ENCODE measurements at regions not wholly inside any gene's neighbourhood (a gene's known extent, or its start where the extent isn't known, plus 50 kb on each side); places are given as distances from the start of the nearest gene placed in this dataset.
"Not testable (repeated sequence)": the region's sequence is repeated elsewhere in the genome, so short reads cannot be mapped to it uniquely, and the experiment has no call there.

DNA sequence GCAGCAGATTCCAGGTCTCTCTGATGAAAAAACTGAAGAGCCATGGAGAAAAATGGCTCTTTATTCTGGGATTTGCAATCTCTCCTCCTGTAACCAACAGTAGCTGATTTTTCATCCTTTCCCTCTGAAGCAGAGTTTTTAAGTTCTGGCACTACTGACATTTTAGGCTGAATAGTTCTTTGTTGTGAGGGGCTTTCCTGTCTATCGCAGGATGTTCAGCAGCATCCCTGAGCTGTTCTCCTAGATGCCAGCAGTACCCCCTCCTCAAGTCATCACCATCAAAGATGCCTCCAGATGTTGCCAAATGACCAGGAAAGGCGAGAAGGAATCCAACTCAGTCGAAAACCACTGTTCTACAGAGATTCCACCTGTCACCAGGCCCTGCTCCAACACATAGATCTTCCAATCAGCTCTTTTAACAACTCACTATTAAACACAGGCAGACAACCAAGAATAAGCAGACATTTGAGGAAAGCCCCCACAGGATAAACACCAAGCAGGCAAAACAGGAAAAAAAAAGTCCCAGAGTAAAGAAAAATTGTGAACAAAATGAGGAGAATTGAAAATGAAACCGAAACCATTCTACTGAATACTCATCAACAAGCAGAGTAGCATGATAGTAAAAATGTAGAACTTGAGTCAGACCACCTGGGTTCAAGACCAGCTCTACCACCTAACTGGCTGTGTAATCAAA, 124.8 kb downstream of the MPP7 start:
- DNase-seq (ENCODE audit: low spot score) = peak; percentile 19
- H3K27ac ChIP-seq = no peak overlapping the region
- ChIA-PET CTCF (interaction anchor here (0.5 to 1.9 kb wide), 3 partner anchors 12 to 1127 kb away, joined by 3 to 5 read pairs (median 3); no protein-coding TSS in a partner anchor), POLR2A (ENCODE audit: low non-redundant PET) (interaction anchor here (0.6 kb wide), 1 partner anchor 922 kb away, joined by 3 read pairs; no protein-coding TSS in a partner anchor)
- TF ChIP-seq, protein P1, sequence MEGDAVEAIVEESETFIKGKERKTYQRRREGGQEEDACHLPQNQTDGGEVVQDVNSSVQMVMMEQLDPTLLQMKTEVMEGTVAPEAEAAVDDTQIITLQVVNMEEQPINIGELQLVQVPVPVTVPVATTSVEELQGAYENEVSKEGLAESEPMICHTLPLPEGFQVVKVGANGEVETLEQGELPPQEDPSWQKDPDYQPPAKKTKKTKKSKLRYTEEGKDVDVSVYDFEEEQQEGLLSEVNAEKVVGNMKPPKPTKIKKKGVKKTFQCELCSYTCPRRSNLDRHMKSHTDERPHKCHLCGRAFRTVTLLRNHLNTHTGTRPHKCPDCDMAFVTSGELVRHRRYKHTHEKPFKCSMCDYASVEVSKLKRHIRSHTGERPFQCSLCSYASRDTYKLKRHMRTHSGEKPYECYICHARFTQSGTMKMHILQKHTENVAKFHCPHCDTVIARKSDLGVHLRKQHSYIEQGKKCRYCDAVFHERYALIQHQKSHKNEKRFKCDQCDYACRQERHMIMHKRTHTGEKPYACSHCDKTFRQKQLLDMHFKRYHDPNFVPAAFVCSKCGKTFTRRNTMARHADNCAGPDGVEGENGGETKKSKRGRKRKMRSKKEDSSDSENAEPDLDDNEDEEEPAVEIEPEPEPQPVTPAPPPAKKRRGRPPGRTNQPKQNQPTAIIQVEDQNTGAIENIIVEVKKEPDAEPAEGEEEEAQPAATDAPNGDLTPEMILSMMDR (conservative IDR thresholded peaks at IDR 0.05; ENCODE audit: low read depth) = no peak

DNA sequence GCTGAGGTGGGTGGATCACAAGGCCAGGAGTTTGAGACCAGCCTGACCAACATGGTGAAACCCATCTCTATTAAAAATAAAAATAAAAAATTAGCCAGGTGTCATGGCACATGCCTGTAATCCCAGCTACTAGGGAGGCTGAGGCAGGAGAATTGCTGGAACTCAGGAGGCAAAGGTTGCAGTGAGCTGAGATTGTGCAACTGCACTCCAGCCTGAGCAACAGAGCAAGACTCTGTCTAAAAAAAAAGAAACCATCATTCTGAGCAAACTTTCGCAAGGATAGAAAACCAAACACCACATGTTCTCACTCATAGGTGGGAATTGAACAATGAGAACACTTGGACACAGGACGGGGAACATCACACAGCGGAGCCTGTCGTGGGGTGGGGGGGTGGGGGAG, 126.4 kb downstream of the MPP7 start:
- DNase-seq (ENCODE audit: low spot score); POLR2A ChIA-PET (ENCODE audit: low non-redundant PET); H3K27ac ChIP-seq; CTCF ChIA-PET: not testable (repeated sequence)

DNA sequence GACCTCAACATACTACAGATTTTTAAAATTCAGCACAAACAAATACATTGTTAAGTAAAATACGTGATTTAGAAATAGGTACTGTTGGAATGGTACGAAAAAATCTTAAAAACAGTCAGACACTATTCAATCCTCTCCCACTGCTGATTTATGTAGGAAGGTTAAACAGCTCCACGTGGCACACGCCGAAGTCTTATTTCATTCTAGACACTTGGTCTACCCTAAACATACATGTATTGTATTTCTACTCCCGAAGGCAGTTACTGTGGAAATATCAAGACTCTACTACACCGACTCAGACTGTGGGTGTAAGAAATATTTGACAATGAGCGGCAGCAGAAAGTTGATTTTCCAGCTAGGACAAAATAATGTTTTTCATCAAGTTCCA, 130.6 kb downstream of the MPP7 start:
- POLR2A ChIA-PET (ENCODE audit: low non-redundant PET) = no interaction called here
- no peak for DNase-seq (ENCODE audit: low spot score)

DNA sequence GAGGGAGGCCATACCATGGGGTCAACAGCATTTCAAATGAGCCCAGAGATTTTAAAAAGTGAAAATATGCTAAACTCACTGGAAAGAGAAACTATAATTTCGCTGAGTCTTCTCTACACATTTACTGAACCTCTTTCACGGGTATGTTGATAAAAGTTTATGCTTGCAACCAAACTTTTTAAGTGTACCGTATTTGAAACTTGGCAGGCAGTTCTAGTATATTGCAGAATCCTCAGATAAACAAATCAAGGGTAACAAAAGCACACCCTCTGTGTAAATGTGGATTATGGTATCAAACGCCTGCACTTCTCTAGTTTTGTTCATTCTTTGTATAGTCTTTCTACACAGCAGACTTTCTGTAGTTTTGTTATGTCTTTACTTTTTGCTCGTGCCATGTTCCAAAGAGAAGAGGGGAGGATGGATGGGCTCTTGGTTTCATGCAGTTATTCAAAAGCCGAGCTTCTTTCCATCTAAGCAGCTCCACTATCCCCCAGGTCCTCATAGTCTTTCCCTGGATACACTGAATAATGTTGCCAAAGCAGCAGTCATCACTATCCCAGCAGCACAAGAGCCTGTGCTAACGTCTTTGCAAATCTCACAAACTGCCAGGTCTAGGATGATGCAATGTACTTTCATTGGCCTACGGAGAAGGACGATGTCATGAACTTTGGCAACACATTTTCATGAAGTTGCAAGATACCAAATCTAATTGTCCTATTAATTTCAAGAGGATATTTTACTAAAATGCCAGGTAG, 131.2 kb downstream of the MPP7 start:
- no peak overlapping the region for H3K27ac ChIP-seq
- ChIA-PET CTCF (interaction anchor here (1.0 kb wide), 1 partner anchor 8 kb away, joined by 3 read pairs; no protein-coding TSS in a partner anchor), POLR2A (ENCODE audit: low non-redundant PET) (no interaction called here)
- TF ChIP-seq, protein P1 (conservative IDR thresholded peaks at IDR 0.05; ENCODE audit: low read depth) = no peak
- no peak for DNase-seq (ENCODE audit: low spot score)

More for the DNA sequence above, 130.6 kb downstream of the MPP7 start:
- TF ChIP-seq, protein P1 (conservative IDR thresholded peaks at IDR 0.05; ENCODE audit: low read depth) = no peak
- no peak overlapping the region for H3K27ac ChIP-seq
- CTCF ChIA-PET = no interaction called here

DNA sequence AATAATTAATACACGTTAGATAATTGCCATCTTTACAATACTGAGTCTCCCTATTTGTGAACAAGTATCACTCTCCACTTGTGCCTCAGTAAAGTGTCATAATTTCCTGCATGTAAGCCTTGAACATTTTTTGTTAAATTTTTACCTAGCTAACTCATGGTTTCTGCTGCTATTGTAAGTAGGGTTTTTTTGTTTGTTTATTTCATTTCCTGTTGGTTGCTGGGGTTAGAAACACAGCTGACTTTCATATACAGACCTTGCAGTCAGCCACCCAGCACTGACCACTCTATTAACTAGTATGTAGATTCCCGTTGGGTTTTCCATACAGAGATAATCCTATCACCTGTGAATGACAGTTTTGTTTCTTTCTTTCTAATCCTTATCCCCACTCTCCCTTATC, 133.3 kb downstream of the MPP7 start:
- CTCF ChIA-PET = interaction anchor here (0.7 kb wide), 1 partner anchor 8 kb away, joined by 3 read pairs; no protein-coding TSS in a partner anchor
- TF ChIP-seq, protein P1 (conservative IDR thresholded peaks at IDR 0.05; ENCODE audit: low read depth) = no peak
- no peak overlapping the region for H3K27ac ChIP-seq
- POLR2A ChIA-PET (ENCODE audit: low non-redundant PET) = no interaction called here
- DNase-seq (ENCODE audit: low spot score) = no peak

DNA sequence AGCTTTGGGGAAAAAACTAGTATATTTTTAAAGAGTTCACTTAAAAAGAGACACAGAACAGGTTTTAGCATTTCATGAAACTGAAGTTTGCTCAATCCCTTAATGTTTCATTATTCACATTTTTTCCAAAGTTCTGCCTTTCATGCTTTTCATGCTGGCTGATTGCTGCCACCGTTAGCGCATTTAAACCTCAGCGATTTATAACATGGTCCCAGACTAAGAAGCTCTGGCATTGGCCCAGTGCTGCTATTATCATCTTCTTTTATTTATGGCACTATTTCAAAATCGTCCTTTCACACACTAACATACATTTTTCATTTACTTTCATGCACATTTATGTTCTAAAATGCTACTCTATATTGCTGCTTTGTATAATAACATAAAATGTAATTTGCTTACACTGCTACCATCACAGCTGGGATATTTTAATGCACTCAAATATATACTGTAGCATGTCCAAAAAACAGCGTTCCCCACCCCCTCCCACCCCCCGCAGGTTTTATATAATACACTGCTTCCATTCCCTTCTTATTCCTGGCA, 141.9 kb downstream of the MPP7 start:
- no peak for DNase-seq (ENCODE audit: low spot score)
- POLR2A ChIA-PET (ENCODE audit: low non-redundant PET) = no interaction called here
- H3K27ac ChIP-seq = no peak overlapping the region
- TF ChIP-seq, protein P1 (conservative IDR thresholded peaks at IDR 0.05; ENCODE audit: low read depth) = no peak
- CTCF ChIA-PET = no interaction called here
